ENCODE measurements at regions not wholly inside any gene's neighbourhood (a gene's known extent, or its start where the extent isn't known, plus 50 kb on each side); places are given as distances from the start of the nearest gene placed in this dataset.

DNA sequence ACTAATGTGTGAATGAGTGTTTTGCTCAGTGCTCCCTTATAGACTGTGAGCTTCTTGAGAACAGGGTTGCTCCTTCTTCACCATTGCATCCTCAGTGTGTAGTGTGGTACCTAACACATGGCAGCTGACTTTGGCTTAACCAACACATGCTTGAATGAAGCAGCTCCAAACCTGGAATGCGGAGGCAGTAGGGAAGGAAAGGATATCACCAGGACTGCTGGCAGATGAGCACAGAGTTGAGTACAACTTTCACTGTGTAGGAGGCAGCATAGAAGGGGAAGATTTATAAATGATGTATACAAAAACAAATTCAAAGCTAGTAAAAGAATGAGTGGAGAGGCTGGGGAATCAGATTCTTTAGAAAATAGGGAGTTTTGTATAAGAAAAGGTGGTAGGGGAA is 174.3 kb downstream of the SLIT2 start:
- Histone ChIP-seq H3K36me3 (ENCODE audit: control insufficient read depth, insufficient read depth, low read length) (no peaks in the 10 kb centered on the region), H3K27me3 (replicated peaks; ENCODE audit: control insufficient read depth, insufficient read depth, low read length) (no peaks in the 10 kb centered on the region; the same call in 1 of the 2 replicates), H3K4me3 (replicated peaks; ENCODE audit: low read depth, low read length) (no peak overlapping the region)
- no peak for DNase-seq (ENCODE audit: extremely low read depth, insufficient read length)
- TF ChIP-seq, protein P1, sequence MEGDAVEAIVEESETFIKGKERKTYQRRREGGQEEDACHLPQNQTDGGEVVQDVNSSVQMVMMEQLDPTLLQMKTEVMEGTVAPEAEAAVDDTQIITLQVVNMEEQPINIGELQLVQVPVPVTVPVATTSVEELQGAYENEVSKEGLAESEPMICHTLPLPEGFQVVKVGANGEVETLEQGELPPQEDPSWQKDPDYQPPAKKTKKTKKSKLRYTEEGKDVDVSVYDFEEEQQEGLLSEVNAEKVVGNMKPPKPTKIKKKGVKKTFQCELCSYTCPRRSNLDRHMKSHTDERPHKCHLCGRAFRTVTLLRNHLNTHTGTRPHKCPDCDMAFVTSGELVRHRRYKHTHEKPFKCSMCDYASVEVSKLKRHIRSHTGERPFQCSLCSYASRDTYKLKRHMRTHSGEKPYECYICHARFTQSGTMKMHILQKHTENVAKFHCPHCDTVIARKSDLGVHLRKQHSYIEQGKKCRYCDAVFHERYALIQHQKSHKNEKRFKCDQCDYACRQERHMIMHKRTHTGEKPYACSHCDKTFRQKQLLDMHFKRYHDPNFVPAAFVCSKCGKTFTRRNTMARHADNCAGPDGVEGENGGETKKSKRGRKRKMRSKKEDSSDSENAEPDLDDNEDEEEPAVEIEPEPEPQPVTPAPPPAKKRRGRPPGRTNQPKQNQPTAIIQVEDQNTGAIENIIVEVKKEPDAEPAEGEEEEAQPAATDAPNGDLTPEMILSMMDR (IDR thresholded peaks at IDR 0.05; ENCODE audit: insufficient read depth, low read length, poor library complexity, severe bottlenecking): no peak

DNA sequence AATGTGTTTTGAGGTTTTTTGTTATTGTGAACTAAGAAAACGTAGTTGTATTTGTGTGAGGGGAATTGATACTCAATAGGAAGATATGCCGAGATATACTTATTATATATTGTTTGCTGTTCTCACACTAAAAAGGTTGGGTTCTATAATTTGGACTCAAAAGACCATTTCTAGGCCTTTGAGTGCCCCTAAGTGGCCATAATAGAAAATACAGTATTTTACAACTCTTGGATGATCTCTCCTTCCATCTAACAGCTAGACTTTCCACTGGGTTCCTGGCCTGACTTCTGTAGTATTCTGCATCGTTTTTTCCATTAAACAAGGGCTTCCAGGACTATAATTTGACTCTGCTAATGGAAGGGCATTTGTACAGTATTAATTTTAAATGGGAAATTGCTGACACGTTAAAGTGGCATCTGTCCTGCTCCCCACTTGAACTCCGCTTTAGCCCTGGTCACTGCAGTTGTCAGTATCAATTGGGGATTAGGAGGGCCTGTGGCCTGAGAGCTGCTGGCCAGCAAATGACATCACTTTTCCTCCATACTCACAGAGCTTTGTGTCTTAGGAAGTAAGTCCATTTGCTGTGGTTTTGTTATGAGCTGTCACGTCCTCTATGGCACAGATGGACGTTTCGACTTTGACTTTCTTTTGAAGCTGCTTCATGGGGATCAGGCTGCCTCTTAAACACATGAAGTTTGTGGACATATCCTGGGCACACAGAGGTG is 176.9 kb downstream of the SLIT2 start:
- TF ChIP-seq, protein P1 (IDR thresholded peaks at IDR 0.05; ENCODE audit: insufficient read depth, low read length, poor library complexity, severe bottlenecking): peak; percentile 17
- Histone ChIP-seq H3K4me3 (replicated peaks; ENCODE audit: low read depth, low read length) (no peak overlapping the region), H3K36me3 (ENCODE audit: control insufficient read depth, insufficient read depth, low read length) (no peaks in the 10 kb centered on the region), H3K27me3 (replicated peaks; ENCODE audit: control insufficient read depth, insufficient read depth, low read length) (no peaks in the 10 kb centered on the region; the same call in 1 of the 2 replicates)
- no peak for DNase-seq (ENCODE audit: extremely low read depth, insufficient read length)

DNA sequence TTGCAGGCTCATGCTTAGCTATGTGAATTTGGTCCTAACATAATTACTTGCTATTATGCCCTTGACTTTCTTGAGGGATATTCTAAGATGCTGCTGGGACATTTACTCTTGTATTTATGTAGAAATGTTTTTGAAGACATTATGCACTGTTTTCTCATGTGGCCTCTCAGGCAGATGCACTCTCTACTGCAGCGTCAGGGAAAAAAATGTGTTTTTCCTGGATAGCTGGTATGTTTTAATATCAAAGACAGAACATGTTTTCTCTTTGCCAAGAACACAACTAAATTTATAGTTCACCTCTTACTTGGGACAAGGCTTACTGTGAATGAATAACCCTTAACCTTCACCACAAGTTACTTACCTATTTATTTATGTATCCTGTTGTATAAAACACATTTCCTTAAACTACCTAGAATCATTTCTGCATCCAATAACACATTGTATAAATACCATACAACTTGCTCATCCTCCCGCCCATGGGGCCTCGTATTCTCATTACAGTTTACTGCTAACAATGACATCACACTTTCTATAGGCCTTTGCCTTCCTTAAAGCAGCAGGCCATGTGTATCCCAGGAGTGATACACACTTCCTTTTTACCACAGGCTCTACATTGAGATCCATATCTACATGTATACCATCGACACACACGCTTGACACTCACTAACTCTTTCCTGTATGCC is 178.7 kb downstream of the SLIT2 start:
- Histone ChIP-seq H3K36me3 (ENCODE audit: control insufficient read depth, insufficient read depth, low read length) (no peaks in the 10 kb centered on the region), H3K4me3 (replicated peaks; ENCODE audit: low read depth, low read length) (no peak overlapping the region), H3K27me3 (replicated peaks; ENCODE audit: control insufficient read depth, insufficient read depth, low read length) (no peaks in the 10 kb centered on the region; the same call in 1 of the 2 replicates)
- DNase-seq (ENCODE audit: extremely low read depth, insufficient read length): no peak
- TF ChIP-seq, protein P1 (IDR thresholded peaks at IDR 0.05; ENCODE audit: insufficient read depth, low read length, poor library complexity, severe bottlenecking): no peak

DNA sequence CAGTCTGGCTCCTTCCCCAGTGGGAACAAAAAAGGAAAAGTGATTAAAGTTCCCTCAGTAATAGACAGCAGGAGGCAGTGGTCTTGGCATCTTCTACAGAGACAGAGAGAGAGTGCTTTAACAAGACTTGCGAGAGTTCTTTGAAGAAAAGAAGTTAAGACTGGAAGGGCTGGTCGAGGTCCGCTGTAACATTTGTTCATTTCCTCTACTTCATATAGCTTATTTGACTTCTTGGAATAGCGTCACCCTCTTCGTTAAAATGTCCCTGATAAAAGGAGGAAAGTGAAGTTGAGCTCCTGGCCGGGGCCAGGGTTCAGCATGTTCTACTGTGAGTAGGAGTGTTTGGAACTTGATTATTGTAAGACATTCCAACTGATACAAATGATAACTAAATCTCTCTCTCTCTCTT is 179.8 kb downstream of the SLIT2 start:
- H3K27me3 ChIP-seq (replicated peaks; ENCODE audit: control insufficient read depth, insufficient read depth, low read length): no peaks in the 10 kb centered on the region; the same call in 1 of the 2 replicates
- H3K4me3 ChIP-seq (replicated peaks; ENCODE audit: low read depth, low read length): no peak overlapping the region
- H3K36me3 ChIP-seq (ENCODE audit: control insufficient read depth, insufficient read depth, low read length): no peaks in the 10 kb centered on the region
- DNase-seq (ENCODE audit: extremely low read depth, insufficient read length): no peak
- TF ChIP-seq, protein P1 (IDR thresholded peaks at IDR 0.05; ENCODE audit: insufficient read depth, low read length, poor library complexity, severe bottlenecking): no peak

DNA sequence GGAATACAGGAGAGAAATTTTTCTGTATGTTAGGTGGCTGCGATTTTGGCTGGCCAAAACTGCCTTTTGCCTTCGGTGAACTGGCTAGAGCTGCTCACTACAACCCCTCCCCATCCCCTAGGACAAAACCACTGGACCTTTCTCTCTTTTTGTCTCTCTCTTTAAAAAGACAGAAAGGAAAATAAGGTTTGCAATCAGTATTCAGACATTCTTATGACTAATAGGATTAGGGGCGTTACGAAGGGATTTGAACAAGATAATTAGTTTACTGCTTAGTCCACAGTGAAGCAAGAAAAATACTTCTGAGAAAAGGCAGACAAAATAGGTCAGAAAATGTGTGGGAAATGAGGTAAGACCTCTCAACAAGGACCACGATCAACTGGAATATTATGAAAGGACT is 180.4 kb downstream of the SLIT2 start:
- H3K27me3 ChIP-seq (replicated peaks; ENCODE audit: control insufficient read depth, insufficient read depth, low read length): no peaks in the 10 kb centered on the region; the same call in 1 of the 2 replicates
- H3K4me3 ChIP-seq (replicated peaks; ENCODE audit: low read depth, low read length): no peak overlapping the region
- DNase-seq (ENCODE audit: extremely low read depth, insufficient read length): no peak
- TF ChIP-seq, protein P1 (IDR thresholded peaks at IDR 0.05; ENCODE audit: insufficient read depth, low read length, poor library complexity, severe bottlenecking): no peak
- H3K36me3 ChIP-seq (ENCODE audit: control insufficient read depth, insufficient read depth, low read length): no peaks in the 10 kb centered on the region

Data from GM06990 (cell line).